ENCODE measurements at regions not wholly inside any gene's neighbourhood (a gene's known extent, or its start where the extent isn't known, plus 50 kb on each side); places are given as distances from the start of the nearest gene placed in this dataset.

GRCh38 chr3:30201715-30202114, 404.7 kb upstream of the TGFBR2 start (continued):
- TF ChIP-seq KDM5A (IDR thresholded peaks at IDR 0.05; ENCODE audit: low read length), result no peak
- TF ChIP-seq SUZ12 (IDR thresholded peaks at IDR 0.05; ENCODE audit: low read length), result no peak
